ENCODE measurements at regions not wholly inside any gene's neighbourhood (a gene's known extent, or its start where the extent isn't known, plus 50 kb on each side); places are given as distances from the start of the nearest gene placed in this dataset.

DNA sequence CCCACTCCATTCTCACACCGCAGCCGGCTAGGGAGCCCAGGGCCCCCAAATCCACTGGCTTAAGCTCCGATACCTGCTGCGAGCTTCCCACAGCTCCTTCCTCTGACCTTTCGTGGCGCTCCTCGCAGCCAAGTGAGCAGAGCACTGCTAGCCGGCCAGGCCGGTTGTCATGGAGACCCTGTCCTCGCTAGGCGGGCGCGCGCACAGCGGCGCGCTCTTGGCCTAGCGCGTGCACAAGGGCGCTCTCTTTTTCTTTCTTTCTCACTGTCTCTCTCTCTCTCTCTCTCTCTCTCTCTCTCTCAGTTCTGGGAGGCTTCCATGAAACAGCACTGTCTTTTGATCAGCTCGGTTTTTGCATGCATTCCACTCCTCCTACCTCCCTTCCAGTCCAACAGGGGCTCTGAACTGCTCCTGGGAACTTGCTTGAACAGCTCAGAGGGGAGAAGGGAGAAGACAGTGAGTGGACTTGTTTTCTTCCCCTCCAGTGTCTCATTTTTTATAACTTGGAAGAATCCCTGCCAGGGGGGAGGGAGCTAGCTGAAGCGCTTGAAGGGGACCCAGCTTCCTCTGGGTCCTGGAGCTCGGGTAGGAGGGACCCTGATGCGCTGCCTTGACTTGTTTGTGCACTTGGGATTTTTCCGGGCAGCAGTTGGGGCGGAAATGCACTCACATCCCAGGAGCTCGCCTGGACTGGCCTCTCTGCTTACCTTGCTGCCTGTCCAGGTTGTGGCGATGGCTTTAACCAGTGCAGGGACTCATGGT lies 100.3 kb upstream of the AKIP1 start (continued):
- TF ChIP-seq, protein P1, sequence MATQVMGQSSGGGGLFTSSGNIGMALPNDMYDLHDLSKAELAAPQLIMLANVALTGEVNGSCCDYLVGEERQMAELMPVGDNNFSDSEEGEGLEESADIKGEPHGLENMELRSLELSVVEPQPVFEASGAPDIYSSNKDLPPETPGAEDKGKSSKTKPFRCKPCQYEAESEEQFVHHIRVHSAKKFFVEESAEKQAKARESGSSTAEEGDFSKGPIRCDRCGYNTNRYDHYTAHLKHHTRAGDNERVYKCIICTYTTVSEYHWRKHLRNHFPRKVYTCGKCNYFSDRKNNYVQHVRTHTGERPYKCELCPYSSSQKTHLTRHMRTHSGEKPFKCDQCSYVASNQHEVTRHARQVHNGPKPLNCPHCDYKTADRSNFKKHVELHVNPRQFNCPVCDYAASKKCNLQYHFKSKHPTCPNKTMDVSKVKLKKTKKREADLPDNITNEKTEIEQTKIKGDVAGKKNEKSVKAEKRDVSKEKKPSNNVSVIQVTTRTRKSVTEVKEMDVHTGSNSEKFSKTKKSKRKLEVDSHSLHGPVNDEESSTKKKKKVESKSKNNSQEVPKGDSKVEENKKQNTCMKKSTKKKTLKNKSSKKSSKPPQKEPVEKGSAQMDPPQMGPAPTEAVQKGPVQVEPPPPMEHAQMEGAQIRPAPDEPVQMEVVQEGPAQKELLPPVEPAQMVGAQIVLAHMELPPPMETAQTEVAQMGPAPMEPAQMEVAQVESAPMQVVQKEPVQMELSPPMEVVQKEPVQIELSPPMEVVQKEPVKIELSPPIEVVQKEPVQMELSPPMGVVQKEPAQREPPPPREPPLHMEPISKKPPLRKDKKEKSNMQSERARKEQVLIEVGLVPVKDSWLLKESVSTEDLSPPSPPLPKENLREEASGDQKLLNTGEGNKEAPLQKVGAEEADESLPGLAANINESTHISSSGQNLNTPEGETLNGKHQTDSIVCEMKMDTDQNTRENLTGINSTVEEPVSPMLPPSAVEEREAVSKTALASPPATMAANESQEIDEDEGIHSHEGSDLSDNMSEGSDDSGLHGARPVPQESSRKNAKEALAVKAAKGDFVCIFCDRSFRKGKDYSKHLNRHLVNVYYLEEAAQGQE (IDR thresholded peaks at IDR 0.05; ENCODE audit: borderline replicate concordance): no peak
- TF ChIP-seq, protein P1 (CRISPR knock-in tag; IDR thresholded peaks at IDR 0.05; ENCODE audit: low read depth): peak; percentile 65; the same call in 1 of the 2 replicates
- TF ChIP-seq, protein P2, sequence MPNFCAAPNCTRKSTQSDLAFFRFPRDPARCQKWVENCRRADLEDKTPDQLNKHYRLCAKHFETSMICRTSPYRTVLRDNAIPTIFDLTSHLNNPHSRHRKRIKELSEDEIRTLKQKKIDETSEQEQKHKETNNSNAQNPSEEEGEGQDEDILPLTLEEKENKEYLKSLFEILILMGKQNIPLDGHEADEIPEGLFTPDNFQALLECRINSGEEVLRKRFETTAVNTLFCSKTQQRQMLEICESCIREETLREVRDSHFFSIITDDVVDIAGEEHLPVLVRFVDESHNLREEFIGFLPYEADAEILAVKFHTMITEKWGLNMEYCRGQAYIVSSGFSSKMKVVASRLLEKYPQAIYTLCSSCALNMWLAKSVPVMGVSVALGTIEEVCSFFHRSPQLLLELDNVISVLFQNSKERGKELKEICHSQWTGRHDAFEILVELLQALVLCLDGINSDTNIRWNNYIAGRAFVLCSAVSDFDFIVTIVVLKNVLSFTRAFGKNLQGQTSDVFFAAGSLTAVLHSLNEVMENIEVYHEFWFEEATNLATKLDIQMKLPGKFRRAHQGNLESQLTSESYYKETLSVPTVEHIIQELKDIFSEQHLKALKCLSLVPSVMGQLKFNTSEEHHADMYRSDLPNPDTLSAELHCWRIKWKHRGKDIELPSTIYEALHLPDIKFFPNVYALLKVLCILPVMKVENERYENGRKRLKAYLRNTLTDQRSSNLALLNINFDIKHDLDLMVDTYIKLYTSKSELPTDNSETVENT (CRISPR knock-in tag; IDR thresholded peaks at IDR 0.05): no peak

All from K562 (cell line).